ENCODE measurements at regions not wholly inside any gene's neighbourhood (a gene's known extent, or its start where the extent isn't known, plus 50 kb on each side); places are given as distances from the start of the nearest gene placed in this dataset.

DNA sequence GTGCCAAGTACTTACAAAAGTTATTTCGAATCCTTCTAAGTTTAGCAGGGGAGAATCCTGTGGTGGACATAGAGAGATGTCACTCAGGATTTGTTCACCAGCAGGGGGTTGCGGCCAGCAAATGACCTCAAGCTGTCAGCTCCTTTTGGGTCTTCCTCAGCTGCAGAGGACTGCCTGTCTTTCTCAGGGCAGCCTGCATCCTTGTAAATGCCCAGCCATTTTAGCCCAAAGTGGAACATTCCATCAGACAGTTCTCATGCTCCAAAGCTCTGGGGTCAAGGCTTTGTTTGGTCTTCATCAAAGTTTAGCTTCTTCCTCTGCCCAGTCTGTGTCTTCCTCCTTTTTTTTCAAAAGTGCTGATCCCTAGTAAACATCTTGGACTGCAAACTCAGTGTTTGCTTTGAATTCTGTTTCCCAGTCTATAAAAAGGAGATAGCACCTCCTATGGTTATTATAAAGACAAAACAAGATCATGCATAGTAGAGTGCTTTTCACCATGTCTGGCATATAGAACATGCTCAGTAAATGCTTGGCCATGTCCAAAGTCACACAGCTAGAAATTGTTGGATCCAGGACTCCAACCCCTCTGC, 156.4 kb upstream of the GATB start:
- TF ChIP-seq, protein P1, sequence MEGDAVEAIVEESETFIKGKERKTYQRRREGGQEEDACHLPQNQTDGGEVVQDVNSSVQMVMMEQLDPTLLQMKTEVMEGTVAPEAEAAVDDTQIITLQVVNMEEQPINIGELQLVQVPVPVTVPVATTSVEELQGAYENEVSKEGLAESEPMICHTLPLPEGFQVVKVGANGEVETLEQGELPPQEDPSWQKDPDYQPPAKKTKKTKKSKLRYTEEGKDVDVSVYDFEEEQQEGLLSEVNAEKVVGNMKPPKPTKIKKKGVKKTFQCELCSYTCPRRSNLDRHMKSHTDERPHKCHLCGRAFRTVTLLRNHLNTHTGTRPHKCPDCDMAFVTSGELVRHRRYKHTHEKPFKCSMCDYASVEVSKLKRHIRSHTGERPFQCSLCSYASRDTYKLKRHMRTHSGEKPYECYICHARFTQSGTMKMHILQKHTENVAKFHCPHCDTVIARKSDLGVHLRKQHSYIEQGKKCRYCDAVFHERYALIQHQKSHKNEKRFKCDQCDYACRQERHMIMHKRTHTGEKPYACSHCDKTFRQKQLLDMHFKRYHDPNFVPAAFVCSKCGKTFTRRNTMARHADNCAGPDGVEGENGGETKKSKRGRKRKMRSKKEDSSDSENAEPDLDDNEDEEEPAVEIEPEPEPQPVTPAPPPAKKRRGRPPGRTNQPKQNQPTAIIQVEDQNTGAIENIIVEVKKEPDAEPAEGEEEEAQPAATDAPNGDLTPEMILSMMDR (IDR thresholded peaks at IDR 0.05): no peak
- no peak for TF ChIP-seq POLR2A (IDR thresholded peaks at IDR 0.05)

Measured in esophagus squamous epithelium (tissue), 4 donors.